Stimulated activated CD8-positive, alpha-beta memory T cell treated with anti-CD3 and anti-CD28 coated beads, Interleukin-15, amount 100 ng/mL, for 48 hours (primary cell): ENCODE measurements at regions not wholly inside any gene's neighbourhood (a gene's known extent, or its start where the extent isn't known, plus 50 kb on each side); places are given as distances from the start of the nearest gene placed in this dataset.
"Not testable (repeated sequence)": the region's sequence is repeated elsewhere in the genome, so short reads cannot be mapped to it uniquely, and the experiment has no call there.

Source experiments
- DNase-seq, 2 donors: peaks; one replicate each; pipeline ENCODE4 v3.0.0-alpha.2; 2020; ENCODE audit warnings: low read depth in 2 of 2

DNA sequence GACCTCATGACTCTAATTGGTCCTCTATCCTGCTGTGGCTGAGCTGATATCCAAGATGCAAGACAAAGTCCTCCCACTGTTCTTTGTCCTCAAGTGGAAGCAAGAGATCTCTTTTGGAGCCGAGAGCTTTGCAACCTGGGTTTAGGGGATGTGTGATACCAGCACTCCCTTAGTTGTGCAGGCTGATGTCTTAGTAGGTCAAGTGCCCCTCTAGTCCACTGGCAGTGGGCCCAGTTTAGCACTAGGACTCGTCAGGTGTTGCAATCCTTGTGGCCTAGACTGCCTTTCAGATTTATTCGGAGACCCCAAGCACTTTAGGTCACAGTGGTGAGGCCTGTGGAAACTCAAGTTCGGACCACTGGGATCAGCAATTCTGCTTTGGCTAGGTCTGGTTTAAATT, 64.0 kb downstream of the GPRASP3 start:
- no peak for DNase-seq

DNA sequence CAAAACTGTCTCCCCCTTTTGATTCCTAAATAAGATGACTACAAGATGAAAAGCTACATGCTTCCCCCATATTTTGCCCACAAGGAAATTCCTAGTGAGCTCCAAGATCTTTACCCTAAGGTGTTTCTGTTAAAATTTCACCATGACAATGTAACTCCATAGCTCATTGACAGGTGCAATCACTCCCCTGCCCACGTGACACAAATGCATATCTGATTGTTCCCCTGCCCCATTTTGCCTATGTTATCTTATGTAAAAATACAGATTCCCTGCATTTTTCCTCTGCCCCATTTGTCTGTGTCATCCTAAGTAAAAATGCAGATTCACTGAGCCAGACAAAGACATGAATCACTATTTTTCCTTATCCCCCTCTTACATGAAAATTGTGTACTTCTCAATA, 66.7 kb downstream of the GPRASP3 start:
- no peak for DNase-seq

DNA sequence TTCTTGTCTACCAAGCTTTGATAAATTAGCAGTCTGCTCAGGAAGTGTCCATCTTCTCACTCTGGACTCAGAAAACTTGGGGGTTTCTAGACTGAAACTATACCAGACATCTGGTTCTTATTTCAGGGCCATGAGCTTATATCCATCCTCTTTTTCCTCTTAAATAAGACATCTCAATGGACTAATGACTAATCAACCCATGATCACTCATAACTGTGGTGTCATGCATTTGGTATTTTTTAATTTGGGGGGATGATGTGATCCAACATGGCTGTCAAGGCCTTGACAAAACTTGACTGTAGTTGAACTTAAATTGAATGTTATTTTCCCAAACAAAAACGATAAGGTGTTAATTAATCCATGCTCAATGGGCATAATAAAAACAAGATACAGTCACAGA, 87.8 kb downstream of the GPRASP3 start:
- DNase-seq, result no peak

DNA sequence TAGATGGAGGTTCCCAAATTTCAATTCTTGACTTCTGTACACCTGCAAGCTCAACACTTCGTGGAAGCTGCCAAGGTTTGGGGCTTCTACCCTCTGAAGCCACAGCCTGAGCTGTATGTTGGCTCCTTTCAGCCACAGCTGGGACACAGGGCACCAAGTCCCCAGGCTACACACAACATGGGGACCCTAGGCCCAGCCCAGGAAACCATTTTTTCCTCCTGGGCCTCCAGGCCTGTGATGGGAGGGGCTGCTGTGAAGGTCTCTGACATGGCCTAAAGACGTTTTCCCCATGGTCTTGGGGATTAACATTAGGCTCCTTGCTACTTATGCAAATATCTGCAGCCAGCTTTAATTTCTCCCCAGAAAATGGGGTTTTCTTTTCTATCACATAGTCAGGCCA, 97.7 kb downstream of the GPRASP3 start:
- DNase-seq, result not testable (repeated sequence)

DNA sequence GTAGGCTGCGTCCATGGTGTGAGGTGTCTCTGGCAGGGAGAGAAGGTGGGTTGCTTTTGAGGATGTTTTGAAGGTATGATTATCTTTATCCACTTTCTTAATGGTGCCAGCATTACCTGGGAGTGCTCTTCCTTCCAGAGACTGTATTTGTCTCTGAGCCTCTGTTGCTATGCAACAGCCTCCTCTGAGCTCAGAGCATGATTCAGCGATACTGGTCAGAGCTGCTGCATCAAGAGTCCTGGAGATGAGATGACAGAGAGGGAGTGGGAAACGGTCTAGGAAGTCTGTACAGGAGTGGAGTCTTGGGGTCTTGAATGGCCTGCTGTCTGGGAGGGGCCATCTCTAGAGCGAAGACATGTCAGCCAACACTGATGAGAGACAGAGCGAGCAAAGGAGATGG, 104.4 kb upstream of the RAB40AL start:
- no peak for DNase-seq

DNA sequence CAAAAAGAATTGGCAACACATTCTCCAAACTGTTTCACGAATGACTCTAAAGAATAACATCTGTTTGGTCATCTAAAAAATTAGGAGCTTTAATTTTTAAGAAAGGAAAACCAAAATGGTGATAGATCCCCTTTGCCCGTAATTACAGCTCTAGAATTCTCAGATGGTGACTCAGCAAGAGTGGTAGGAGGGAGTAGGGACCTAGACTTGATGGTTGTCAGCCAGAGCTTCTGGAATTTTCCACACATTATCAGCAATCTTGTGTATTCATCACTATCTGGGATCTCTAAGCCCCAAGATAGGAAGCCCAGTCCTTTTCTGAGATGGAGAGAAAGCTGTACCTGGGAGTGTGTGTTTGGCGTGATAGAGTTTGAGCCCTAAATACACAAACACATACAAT, 103.9 kb upstream of the RAB40AL start:
- DNase-seq, result no peak

DNA sequence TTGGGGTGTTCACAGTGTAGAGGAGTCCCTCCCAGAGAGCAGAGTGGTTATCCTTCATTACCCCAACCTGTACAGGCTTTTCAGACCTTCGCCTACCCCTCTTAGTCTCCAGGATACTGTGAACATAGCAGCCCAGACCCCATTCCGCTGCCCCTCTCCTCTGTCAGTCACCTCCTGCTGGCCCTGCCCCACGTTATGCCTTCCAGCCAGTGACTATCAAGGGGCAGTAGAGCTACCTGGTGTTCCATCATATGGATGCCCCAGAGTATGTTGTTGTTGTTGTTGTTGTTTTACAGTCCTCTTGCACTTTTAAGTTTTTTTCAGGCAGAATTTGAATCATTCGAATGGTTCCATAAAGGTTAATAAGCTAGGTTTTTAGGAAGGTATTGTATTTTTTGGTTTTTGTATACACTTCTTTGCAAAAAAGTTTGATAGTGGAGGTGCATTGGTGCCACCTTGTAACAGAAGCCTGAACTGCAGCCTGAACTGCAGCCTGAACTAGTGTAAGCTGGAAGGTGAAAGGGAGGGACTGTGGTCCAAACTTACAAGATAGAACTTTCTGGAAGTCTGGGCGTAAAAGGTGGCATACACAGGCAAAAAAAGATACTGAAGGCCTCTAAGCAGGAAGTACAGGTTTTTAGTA, 101.4 kb upstream of the RAB40AL start:
- no peak for DNase-seq

DNA sequence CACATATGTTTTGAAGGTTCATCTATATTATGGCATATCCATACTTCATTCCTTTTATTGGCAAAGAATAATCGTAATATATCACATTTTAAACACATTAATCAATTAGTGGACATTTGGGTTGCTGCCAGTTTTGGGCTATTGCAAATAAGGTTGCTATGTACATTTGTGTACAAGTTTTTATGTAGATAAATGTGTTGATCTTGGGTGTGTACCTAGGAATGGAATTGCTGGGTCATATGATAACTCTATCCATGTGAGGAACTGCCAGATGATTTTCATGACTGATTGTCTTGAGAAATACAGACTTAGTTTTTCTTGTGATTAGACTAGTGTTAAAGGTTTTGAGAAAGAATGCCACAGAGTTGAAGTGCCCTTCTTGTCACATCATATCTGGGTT, 99.2 kb upstream of the RAB40AL start:
- DNase-seq, result no peak

DNA sequence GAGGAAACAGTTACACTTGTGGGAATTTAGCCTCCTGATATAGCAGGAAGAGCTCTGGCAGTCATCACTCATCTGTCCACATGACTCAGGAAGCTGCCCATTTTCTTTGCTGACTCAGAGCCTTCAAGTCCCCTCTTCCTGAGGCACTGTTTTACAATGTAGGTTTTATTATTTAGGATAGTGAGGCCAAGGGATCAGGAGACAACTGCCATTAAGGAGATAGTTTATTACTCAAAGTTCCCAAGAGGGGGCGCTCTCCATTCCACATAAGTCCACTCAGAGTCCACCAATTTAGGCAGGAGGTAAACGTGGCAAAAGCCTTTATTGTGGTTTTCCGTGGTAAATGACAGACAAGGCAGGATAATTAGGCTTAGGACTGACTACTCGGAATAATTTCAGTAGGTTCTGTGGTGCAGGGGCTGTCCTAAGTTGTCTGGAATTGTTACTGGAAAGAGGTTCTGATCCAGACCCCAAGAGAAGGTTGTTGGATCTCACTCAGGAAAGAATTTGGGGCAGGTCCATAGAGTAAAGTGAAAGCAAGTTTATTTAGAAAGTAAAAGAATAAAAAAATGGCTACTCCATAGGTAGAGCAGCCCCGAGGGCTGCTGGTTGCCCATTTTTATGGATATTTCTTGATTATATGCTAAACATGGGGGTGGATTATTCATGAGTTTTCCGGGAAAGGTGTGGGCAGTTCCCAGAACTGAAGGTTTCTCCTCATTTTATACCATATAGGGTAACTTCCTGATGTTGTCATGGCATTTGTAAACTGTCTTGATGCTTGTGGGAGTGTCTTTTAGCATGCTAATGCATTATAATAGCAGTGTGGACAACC, 96.0 kb upstream of the RAB40AL start:
- DNase-seq, result no peak

DNA sequence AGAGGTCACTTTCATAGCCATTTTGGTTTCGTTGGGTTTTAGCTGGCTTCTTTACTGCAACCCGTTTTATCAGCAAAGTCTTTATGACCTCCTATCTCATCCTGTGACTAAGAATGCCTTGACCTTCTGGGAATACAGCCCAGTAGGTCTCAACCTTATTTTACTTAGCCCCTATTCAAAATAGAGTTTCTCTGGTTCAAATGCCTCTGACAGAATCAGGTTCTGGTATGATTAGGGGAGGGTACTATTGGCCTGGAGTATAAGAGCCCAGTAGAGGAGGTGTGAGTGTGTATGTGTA, 95.4 kb upstream of the RAB40AL start:
- no peak for DNase-seq

DNA sequence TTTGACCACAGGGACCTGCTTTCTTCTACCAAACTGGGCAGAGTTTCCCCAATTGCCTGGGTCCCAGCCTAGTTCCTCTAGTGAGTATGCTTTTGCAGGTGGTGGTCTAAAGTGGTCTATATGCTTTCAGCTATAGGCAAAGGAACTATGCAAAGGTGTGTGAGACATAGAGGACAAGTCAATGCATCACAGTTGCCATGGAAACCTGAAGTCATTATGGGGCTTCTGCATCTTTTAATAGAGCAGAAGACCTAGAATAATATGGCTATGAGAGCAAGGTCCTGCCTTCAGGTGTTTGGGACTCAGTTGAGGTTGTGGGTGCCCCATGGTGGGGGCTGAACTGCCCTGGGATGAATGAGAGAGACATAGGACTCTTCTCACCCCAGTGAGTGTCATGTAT, 92.1 kb upstream of the RAB40AL start:
- no peak for DNase-seq

DNA sequence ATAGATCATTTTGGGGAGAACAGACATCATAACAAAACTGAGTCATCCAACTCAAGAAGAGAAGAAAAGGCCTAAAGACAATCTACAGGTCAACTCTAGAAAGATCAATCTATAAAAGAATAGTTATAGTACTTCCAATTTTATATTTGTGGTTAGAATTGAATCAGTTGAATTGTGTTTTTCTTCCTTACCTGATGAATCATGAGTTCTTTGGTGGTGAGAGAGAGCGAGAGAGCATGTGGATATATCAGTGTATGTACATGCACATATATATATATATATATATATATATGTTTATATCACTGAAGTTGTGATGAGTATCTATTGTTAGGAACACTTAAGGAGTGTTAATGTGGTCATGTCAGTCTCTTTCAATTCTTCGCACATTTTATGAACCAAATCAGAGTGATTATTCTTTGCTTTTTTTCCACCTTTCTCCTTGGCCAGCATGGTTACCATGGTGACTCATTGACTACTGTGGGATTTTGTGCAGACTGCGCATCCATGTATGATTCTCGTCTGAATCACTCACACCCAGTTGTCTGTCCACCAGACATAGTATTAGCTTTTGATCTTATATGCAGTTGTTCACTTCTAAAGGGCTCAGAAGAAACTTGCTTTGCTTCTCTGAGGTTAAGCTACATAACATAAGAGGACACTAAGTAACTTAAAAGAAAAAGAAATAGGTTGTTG, 90.4 kb upstream of the RAB40AL start:
- DNase-seq, result no peak

DNA sequence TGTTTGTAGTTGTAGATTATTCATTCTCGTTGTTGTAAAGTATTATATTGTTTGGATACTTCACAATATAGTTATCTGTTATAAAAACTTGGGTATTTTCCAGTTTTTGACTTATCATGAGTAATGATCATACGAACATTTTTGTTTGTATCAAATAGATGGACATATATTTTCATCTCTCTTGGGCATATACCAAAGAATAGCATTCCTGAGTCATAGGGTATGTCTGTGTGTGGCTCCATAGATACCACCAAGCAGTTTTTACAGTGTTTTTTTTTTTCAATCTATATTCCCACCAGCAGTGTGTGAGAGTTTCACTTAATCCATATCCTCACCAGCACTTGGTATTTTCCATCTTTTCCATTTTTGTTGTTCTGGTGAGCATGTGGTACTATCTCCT, 89.7 kb upstream of the RAB40AL start:
- DNase-seq, result no peak

DNA sequence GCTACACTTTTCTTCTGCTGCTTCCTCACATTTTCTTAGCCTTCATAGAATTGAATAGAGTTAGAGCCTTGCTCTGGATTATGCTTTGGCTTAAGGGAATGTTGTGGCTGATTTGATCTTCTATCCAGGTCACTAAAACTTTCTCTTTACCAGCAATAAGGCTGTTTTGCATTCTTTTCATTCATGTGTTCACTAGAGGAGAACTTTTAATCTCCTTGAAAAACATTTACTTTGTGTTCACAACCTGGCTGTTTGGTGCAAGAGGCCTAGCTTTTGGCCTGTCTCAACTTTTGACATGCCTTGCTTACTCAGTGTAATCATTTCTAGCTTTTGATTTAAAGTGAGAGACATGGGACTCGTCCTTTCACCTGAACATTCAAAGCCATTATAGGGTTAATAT, 87.7 kb upstream of the RAB40AL start:
- DNase-seq, result no peak

DNA sequence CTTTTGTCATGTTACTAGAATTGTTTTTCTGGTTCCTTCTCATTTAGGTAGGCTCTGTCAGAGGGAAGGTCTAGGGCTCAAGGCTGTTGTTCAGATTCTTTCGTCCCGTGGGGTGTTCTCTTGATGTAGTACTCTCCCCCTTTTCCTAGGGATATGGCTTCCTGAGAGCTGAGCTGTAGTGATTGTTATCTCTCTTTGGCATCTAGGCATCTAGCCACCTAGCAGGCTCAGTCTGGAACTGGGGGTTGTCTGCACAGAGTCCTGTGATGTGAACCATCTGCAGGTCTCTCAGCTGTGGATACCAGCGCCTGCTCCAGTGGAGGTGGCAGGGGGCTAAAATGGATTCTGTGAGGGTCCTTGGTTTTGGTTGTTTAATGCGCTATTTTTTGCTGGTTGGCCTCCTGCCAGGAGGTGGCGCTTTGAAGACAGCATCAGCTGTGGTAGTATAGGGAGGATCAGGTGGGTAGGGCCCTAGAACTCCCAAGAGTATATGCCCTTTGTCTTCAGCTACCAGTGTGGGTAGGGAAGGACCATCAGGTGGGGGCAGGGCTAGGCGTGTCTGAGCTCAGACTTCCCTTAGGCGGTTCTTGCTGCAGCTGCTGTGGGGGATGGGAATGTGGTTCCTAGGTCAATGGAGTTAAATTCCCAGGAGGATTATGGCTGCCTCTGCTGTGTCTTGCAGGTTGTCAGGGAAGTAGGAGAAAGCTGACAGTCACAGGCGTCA, 78.1 kb upstream of the RAB40AL start:
- not testable (repeated sequence) for DNase-seq

DNA sequence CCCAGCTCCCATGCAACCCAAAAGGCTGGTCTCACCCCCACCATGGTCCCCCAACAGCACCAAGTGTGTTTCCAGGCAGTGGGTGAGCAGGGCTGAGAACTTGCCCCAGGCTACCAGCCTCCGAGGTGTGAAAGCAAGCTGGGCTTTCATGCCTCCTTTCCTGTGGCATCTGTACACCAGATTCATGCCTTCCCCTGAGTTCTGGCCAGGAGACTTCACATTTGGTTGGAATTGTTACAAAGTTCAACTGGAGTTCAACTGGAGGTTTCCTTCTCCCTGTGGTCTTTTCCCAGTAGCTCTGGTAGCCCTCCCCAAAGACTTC, 77.6 kb upstream of the RAB40AL start:
- DNase-seq, result no peak

DNA sequence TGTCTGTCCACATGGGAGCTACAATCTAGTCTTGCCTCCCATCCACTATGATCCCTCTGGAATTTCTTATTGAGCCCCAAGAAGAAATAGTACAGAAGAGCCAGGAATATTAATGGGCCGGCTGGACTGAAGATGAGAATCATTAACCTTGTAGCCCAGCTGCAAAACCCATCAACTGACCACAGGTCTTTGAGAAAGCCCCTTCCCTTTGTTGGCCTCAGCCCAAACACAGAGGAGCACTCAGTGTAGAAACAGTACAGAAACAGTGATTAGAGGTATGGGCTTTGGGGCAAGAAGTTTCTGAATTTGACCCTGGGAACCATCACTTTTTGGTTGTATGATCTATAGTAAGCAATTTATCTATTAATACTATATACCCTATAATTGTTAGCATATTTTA, 76.8 kb upstream of the RAB40AL start:
- no peak for DNase-seq

DNA sequence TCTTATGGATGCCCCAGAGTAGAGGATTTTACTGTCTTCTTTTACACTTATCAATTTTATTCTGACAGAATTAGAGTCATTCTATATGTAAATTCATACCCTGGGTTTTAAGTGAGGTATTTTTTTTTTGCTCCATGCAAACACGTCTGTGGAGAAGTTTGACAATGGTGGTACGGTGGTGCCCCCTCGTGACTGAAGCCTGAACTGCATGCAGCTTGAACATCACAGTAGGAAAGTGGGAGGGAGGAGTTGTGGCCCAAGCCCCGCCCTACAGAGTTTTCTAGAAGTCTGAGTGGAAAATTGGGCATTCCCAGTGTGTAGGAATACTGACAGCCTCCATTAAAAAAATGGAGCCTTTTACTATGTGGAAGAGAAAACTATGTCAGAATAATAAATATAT, 73.3 kb upstream of the RAB40AL start:
- DNase-seq, result peak; percentile 49 to 52

DNA sequence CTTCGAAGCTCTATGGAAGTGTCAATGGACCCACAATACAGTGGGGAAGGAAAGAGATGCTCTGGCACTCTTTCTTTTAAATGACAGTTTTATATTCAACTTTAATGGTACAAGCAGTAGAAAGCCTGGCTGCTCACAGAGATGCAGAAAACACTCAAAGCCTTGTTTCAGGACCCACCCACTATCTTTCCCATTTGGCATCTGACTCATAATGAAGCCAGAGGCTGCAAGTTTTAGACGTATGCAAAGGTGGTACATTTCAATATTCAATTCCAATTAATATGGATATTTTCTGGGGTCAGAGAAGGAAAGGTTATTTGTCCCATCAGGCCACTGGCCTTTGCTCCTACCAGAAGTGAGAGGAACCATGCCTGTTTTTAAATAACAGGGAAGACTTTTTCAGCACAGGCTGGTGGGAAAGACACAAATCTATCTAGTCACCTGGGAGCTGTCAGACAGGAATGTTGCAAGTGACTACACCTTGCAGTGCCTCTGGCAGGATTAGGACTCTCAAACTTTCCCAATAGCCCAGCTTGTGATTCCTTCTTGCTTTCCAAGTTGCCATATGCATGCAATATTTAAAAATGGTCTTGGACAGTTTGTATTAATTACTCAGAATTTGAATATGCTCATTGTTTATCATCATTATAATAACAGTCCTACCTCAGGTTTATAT, 70.0 kb upstream of the RAB40AL start:
- DNase-seq, result no peak

DNA sequence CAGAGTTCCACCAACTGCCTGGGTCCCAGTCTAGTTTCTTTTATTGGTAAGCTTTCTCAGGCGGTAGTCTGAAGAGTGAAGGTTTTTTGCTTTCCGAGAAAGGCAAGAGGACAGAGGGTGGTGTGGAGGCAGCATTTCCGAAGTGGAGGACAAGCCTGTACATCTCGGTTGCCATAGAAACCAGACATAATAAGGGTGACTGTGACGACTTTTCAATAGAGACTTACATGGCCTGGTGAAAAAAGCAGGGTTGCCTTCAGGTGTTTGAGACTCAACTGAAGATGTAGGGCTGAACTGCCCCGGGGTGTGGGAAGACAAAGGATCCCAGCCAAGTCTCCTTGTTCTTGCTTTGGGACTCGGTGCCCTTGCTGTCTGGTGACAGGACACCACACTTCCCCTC, 53.6 kb upstream of the RAB40AL start:
- no peak for DNase-seq
